Cardiac muscle cell (in vitro differentiated cells and primary cell): ENCODE measurements at regions not wholly inside any gene's neighbourhood (a gene's known extent, or its start where the extent isn't known, plus 50 kb on each side); places are given as distances from the start of the nearest gene placed in this dataset.
A peak's percentile ranks its signal among the peaks of the same experiment; 100 is the strongest.
"Not testable (repeated sequence)": the region's sequence is repeated elsewhere in the genome, so short reads cannot be mapped to it uniquely, and the experiment has no call there.

Experiments
- DNase-seq, 2 donors: peaks; one replicate each; pipeline versions ENCODE4 v3.0.0 to v3.0.0-alpha.2; 2010 to 2017; ENCODE audit warnings: low read depth in 1 of 2, low spot score in 1 of 2
- H3K27ac ChIP-seq: fragments of 200-600 bp; sonication (generic); 2 replicates; pipeline ENCODE4 v1.5.1; 2016
- H3K27me3 ChIP-seq: fragments of 200-600 bp; sonication (generic); 2 replicates; pipeline ENCODE4 v1.6.0; 2016; ENCODE audit warnings: control low read depth
- H3K36me3 ChIP-seq: fragments of 200-600 bp; sonication (generic); 2 replicates; pipeline ENCODE4 v1.5.1; 2016; ENCODE audit warnings: control low read depth
- H3K4me1 ChIP-seq: fragments of 200-600 bp; sonication (generic); 2 replicates; pipeline ENCODE4 v1.8.1; 2017; ENCODE audit warnings: low read depth, mild to moderate bottlenecking, mixed run types
- H3K4me3 ChIP-seq: fragments of 200-600 bp; sonication (generic); 2 replicates; pipeline ENCODE4 v1.5.1; 2016; ENCODE audit warnings: mild to moderate bottlenecking
- H3K9me3 ChIP-seq: fragments of 200-600 bp; sonication (generic); 2 replicates; pipeline ENCODE4 v1.5.1; 2017; ENCODE audit warnings: low read depth, mild to moderate bottlenecking, control low read depth
- TF ChIP-seq, protein P1 (sequence below): IDR thresholded peaks from 2 replicates; pipeline ENCODE4 v1.5.1; 2012; ENCODE audit warnings: low read depth, mild to moderate bottlenecking, low read length

DNA sequence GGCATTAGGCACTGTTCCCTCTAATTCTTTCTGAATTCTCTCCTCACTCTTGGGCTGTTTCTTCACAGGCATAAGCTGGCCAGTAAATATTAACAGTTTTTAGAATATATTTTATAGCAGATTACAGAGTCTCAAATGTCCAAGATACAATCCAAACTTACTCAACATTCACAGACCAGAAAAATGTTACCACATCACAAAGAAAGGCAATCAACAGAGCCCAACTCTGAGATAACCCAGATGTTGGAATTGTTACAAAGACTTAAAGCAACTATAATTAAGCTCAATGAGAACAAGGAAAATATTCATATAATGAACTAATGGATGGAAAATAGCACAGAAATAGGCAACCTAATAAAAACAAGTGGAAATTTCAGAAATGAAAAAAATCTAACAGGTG, 401.1 kb upstream of the RGMB start:
- no peaks in the 10 kb centered on the region for H3K36me3 ChIP-seq
- TF ChIP-seq, protein P1, sequence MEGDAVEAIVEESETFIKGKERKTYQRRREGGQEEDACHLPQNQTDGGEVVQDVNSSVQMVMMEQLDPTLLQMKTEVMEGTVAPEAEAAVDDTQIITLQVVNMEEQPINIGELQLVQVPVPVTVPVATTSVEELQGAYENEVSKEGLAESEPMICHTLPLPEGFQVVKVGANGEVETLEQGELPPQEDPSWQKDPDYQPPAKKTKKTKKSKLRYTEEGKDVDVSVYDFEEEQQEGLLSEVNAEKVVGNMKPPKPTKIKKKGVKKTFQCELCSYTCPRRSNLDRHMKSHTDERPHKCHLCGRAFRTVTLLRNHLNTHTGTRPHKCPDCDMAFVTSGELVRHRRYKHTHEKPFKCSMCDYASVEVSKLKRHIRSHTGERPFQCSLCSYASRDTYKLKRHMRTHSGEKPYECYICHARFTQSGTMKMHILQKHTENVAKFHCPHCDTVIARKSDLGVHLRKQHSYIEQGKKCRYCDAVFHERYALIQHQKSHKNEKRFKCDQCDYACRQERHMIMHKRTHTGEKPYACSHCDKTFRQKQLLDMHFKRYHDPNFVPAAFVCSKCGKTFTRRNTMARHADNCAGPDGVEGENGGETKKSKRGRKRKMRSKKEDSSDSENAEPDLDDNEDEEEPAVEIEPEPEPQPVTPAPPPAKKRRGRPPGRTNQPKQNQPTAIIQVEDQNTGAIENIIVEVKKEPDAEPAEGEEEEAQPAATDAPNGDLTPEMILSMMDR: no peak
- no peak overlapping the region for H3K4me3 ChIP-seq
- DNase-seq: peak in 1 of 2 donors; percentile 56
- H3K9me3 ChIP-seq: no peaks in the 10 kb centered on the region
- no peaks in the 10 kb centered on the region for H3K27me3 ChIP-seq
- H3K4me1 ChIP-seq: no peaks in the 10 kb centered on the region
- no peak overlapping the region for H3K27ac ChIP-seq

DNA sequence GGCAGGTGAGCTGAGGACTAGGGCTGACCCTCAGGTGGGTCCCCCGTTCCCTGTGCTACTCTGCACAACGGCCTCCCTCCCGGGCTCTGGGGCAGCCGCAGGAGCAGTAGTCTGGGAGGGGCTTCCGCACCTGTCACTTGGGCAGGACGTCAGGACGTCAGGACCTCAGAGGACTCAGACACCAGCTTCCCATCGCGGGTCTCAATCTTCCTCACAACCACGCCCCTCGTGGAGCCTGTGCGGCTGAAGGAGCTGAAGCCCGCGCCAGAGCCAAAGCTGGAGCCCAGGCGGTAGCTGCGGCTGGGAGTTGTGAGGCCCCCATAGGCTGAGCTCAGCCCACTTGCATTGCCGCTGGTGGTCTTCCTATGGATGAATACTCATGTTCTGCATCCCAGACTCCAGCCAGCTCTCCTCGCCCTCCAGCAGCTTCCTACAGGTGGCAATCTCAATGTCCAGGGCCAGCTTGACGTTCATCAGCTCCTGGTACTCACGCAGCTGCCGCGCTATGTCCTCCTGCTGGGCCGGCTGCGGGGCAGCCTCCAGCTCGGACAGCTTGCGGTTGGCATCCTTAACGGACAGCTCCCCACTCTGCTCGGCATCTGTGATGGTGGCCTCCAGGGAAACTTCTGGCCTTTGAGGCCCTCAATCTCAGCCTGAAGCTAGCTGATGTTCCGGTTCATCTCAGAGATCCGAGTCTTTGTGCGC, 381.4 kb upstream of the RGMB start:
- TF ChIP-seq, protein P1: no peak
- no peak overlapping the region for H3K4me3 ChIP-seq
- DNase-seq: no peak
- H3K36me3 ChIP-seq: no peaks in the 10 kb centered on the region
- H3K27me3 ChIP-seq: no peaks in the 10 kb centered on the region
- no peak overlapping the region for H3K27ac ChIP-seq
- no peaks in the 10 kb centered on the region for H3K4me1 ChIP-seq
- no peaks in the 10 kb centered on the region for H3K9me3 ChIP-seq

DNA sequence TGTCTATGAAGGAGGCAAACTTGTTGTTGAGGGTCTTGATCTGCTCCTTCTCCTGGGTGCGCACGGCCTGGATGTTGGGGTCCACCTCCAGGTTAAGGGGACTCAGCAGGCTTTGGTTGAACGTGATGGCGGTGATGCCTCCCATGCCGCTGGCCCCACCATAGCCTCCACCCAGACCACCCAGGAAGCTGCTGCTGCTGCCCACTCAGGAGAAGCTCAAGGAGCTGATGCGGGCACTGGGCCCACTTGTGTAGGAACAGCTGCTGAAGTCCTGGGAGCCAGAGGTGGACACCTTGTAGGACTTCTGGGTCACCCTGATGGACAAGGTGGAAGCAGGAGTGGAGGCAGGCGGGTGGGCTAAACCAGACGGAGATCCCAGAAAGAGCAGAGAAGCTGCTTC, 380.3 kb upstream of the RGMB start:
- H3K36me3 ChIP-seq, H3K4me3 ChIP-seq, H3K27me3 ChIP-seq, H3K9me3 ChIP-seq, DNase-seq, H3K4me1 ChIP-seq, H3K27ac ChIP-seq: not testable (repeated sequence)

DNA sequence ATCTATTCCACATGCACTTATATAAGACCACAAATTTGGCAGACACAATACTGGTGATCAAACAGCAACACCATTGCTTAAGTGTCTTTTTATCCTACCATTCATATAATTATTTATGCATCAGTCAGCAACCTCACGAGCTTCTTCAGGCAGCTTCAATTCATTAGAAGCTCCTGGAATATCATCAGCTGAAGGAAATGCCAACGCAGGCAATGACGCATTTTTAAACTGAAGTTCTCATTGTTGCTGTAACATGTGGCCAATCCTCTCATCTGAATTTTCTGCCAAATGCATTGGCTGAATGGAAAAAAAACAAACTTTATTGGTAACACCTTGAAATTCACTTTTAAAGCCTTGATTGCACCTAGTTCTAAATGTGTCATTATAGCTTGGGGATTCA, 376.4 kb upstream of the RGMB start:
- no peak overlapping the region for H3K27ac ChIP-seq
- H3K27me3 ChIP-seq: no peaks in the 10 kb centered on the region
- no peak overlapping the region for H3K4me3 ChIP-seq
- H3K4me1 ChIP-seq: no peaks in the 10 kb centered on the region
- H3K36me3 ChIP-seq: no peaks in the 10 kb centered on the region
- TF ChIP-seq, protein P1: no peak
- peak in 1 of 2 donors; percentile 54 for DNase-seq
- no peaks in the 10 kb centered on the region for H3K9me3 ChIP-seq

DNA sequence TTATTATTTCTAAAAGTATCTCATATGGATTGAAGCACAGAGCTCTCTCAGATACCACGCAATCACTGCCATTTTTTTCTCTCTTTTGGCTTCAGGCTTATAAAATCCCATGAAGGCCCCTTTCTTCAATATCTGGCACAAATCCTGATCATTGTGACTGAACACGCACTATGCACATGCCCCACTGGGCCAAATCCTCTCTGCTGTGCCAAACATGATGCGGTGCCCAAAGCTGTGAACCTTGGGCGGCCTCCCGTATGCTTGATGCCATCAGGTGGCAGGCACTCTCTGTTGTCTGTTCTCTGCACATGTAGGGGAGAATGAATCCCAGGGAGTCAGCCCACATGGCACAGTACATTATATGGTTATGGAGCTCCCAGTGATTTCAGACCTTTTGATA, 375.0 kb upstream of the RGMB start:
- Histone ChIP-seq H3K9me3 (no peaks in the 10 kb centered on the region), H3K36me3 (no peaks in the 10 kb centered on the region), H3K27ac (no peak overlapping the region), H3K27me3 (no peaks in the 10 kb centered on the region), H3K4me1 (no peaks in the 10 kb centered on the region), H3K4me3 (no peak overlapping the region)
- TF ChIP-seq, protein P1: no peak
- DNase-seq: no peak

DNA sequence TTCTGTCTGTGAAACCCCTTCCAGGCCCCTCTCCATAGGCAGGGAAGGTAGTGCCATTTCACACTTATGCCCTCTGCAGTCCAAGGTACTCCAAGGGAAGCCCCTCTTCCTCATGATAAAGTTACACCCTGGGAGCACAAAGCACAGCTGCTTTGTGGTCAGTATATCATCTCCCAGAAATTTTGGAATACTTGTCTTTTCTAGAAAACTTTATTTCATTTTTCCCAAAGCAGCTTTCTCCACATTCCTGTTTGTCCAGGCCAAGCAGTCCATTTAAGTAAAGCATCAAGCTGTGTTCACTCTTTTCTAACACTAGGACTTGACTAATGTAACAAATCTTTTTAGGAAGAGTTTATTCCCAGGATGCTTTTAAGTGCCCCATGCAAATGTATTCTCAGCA, 371.8 kb upstream of the RGMB start:
- TF ChIP-seq, protein P1: no peak
- no peaks in the 10 kb centered on the region for H3K36me3 ChIP-seq
- H3K9me3 ChIP-seq: no peaks in the 10 kb centered on the region
- H3K4me1 ChIP-seq: no peaks in the 10 kb centered on the region
- DNase-seq: no peak
- H3K4me3 ChIP-seq: no peak overlapping the region
- H3K27ac ChIP-seq: no peak overlapping the region
- no peaks in the 10 kb centered on the region for H3K27me3 ChIP-seq
